Amygdala (tissue), 56 donors: ENCODE measurements at regions not wholly inside any gene's neighbourhood (a gene's known extent, or its start where the extent isn't known, plus 50 kb on each side); places are given as distances from the start of the nearest gene placed in this dataset.

ENCODE experiments used
- DNase-seq, 56 donors: peaks; one replicate each; lab custom pipeline; 2025; lab: John Stamatoyannopoulos, UW

GRCh38 chr16:47973552-47973951, 182.2 kb downstream of the ABCC12 start:
- DNase-seq, result no peak

- no peak for DNase-seq
These were observed 183.4 kb downstream of the ABCC12 start for GRCh38 chr16:47972246-47972985.

GRCh38 chr16:47971225-47971624, 184.6 kb downstream of the ABCC12 start:
- no peak for DNase-seq

GRCh38 chr16:47970291-47970931, 185.4 kb downstream of the ABCC12 start:
- DNase-seq, result no peak

- DNase-seq, result no peak
These were observed 188.4 kb downstream of the ABCC12 start for GRCh38 chr16:47967374-47967773.

GRCh38 chr16:47966325-47966724, 189.5 kb downstream of the ABCC12 start:
- no peak for DNase-seq

- peak in 28 of 56 donors; percentile 2 to 75 (median 26) for DNase-seq
These were observed 190.4 kb downstream of the ABCC12 start for GRCh38 chr16:47965439-47965838.

GRCh38 chr16:47958726-47959125, 197.1 kb downstream of the ABCC12 start:
- DNase-seq, result no peak

GRCh38 chr16:47956916-47957315, 198.9 kb downstream of the ABCC12 start:
- DNase-seq, result no peak

GRCh38 chr16:47949714-47950113, 206.1 kb downstream of the ABCC12 start:
- no peak for DNase-seq

GRCh38 chr16:47949276-47949675, 206.5 kb downstream of the ABCC12 start:
- no peak for DNase-seq

- no peak for DNase-seq
These were observed 208.1 kb downstream of the ABCC12 start for GRCh38 chr16:47947723-47948122.

GRCh38 chr16:47946092-47946491, 209.7 kb downstream of the ABCC12 start:
- DNase-seq, result no peak

- no peak for DNase-seq
These were observed 211.2 kb downstream of the ABCC12 start for GRCh38 chr16:47944589-47944988.

- no peak for DNase-seq
These were observed 212.6 kb downstream of the ABCC12 start for GRCh38 chr16:47943235-47943634.

- DNase-seq, result no peak
These were observed 215.3 kb downstream of the ABCC12 start for GRCh38 chr16:47940466-47940865.

- no peak for DNase-seq
These were observed 216.1 kb downstream of the ABCC12 start for GRCh38 chr16:47939680-47940079.

GRCh38 chr16:47938272-47938671, 217.5 kb downstream of the ABCC12 start:
- DNase-seq, result no peak

GRCh38 chr16:47928008-47928407, 227.8 kb downstream of the ABCC12 start:
- DNase-seq, result no peak

GRCh38 chr16:47927330-47927729, 228.5 kb downstream of the ABCC12 start:
- DNase-seq, result no peak

- DNase-seq, result no peak
These were observed 229.9 kb downstream of the ABCC12 start for GRCh38 chr16:47925811-47926460.

GRCh38 chr16:47924950-47925349, 230.8 kb downstream of the ABCC12 start:
- DNase-seq, result no peak
